ENCODE measurements at regions not wholly inside any gene's neighbourhood (a gene's known extent, or its start where the extent isn't known, plus 50 kb on each side); places are given as distances from the start of the nearest gene placed in this dataset.

DNA sequence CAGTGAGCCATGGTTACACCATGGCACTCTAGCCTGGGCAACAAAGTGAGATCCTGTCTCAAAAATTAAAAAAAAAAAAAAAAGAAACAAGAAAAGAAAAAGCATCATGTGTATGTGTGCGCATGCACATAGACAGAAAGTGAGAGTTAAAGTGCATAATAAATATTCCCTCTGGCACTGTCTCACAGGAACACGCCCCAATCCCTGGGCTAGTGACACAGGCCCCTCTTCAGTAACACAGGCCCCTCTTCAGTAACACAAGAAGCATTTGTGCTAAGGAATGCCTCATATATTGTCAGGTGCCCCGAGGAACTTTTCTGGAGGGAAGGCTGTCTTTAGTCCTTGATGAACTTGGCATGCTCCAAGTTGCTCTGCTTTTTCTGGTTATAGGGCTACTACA, 57.5 kb downstream of the RPL27A start:
- TF ChIP-seq, protein P1, sequence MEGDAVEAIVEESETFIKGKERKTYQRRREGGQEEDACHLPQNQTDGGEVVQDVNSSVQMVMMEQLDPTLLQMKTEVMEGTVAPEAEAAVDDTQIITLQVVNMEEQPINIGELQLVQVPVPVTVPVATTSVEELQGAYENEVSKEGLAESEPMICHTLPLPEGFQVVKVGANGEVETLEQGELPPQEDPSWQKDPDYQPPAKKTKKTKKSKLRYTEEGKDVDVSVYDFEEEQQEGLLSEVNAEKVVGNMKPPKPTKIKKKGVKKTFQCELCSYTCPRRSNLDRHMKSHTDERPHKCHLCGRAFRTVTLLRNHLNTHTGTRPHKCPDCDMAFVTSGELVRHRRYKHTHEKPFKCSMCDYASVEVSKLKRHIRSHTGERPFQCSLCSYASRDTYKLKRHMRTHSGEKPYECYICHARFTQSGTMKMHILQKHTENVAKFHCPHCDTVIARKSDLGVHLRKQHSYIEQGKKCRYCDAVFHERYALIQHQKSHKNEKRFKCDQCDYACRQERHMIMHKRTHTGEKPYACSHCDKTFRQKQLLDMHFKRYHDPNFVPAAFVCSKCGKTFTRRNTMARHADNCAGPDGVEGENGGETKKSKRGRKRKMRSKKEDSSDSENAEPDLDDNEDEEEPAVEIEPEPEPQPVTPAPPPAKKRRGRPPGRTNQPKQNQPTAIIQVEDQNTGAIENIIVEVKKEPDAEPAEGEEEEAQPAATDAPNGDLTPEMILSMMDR (IDR thresholded peaks at IDR 0.05; ENCODE audit: low read depth, low read length), result no peak
- H3K4me3 ChIP-seq (ENCODE audit: low read depth, low read length), result no peak overlapping the region

DNA sequence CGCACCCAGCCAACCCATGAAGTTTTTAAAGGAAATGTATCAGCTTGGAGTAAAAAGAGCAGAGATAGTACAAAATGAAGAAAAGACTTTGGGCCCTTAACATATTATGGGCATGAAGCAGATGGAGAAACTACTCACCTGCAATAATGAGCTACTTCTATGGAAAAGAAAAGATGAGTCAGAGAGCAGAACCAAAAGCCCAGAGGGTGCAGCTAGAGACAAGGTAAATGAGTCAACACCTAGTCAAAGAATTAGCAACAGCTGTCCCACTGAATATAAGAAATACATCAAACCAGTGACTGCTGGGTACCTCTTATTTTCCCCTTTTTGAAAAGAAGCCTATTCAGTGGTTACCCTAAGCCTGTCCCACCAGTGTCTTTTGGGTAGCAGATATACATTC, 61.8 kb downstream of the RPL27A start:
- TF ChIP-seq, protein P1 (IDR thresholded peaks at IDR 0.05; ENCODE audit: low read depth, low read length), result no peak

DNA sequence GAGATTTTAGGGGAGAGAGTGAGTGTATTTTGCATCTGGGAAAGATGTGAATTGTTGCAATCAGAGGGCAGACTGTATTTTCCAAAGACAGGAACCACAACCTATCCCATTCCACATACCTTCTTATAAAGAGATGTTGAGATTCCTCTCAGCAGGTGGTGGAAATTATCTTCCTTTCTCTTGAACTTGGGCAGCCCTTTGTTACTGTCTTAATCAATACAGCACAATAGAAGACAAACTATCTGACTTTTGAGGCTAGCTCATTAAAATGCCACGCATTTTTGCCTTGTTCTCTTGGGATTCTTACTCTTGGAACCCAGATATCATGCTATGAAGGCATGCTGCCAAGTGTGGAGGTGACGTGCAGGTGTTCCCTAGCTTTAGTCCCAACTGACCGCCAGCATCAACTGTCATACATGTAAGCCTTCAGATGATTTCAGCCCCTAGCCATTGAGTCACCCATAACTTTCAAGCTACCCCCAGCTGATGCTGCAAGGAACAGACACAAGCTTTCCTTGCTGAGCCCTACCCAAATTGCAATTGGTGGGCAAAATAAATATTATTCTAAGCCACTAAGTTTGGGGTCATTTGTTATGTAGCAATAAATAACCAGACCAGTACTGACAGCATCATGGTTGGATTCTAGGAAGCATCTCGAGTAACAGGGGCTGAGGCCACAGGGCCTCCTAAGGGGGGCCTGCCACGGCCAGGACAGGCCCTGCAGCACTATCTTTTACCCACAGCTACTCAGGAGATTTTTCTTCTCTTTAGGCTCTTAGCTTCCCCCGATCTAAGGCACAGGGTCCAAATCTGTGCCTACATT, 63.0 kb downstream of the RPL27A start:
- TF ChIP-seq, protein P1 (IDR thresholded peaks at IDR 0.05; ENCODE audit: low read depth, low read length), result no peak
- no peak overlapping the region for H3K4me3 ChIP-seq (ENCODE audit: low read depth, low read length)

More for the DNA sequence above, 61.8 kb downstream of the RPL27A start:
- H3K4me3 ChIP-seq (ENCODE audit: low read depth, low read length), result no peak overlapping the region

GRCh38 chr11:8746331-8746974, 63.9 kb downstream of the RPL27A start:
- H3K4me3 ChIP-seq (ENCODE audit: low read depth, low read length), result no peak overlapping the region
- TF ChIP-seq, protein P1 (IDR thresholded peaks at IDR 0.05; ENCODE audit: low read depth, low read length), result no peak

- TF ChIP-seq, protein P1 (IDR thresholded peaks at IDR 0.05; ENCODE audit: low read depth, low read length), result no peak
- H3K4me3 ChIP-seq (ENCODE audit: low read depth, low read length), result no peak overlapping the region
These were observed 64.6 kb downstream of the RPL27A start for GRCh38 chr11:8747173-8747572.

DNA sequence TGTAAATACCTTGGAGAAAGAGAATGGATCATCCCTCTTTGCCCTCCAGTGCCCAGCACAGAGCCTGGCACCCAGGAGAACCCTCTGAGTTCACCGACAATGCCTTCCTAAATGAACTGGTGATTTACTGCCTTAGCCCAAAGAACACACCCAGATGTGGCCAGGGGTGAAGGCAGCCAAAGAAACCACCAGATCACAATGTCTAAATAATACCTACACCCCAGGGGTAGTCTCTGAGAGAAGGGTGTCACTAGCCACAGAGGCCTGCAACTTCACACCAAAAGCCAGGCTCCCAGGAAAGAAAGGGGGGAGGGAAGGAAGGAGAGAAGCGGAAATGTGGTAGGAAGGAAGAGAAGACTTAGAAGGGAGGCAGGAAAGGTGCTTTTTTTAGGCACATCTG, 65.7 kb downstream of the RPL27A start:
- H3K4me3 ChIP-seq (ENCODE audit: low read depth, low read length), result no peak overlapping the region
- TF ChIP-seq, protein P1 (IDR thresholded peaks at IDR 0.05; ENCODE audit: low read depth, low read length), result no peak

DNA sequence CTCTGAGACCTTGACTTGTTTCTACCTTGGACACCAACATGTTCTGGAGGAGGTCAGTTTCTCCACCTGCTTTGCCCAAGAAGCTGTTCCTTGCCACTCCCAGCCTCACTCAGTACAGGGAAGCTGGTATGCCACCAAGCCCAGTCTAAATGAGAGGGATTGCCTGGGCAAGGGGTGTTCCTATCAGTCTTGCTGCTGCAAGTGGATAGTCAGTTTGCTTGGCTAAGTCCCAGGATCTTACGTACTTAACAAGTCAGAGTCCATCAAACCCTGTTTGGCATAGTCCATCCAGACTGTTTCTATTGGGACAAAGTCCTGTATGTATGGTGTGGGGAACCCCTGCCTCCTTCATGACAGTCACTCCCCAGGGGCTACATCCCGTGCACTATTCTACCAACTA, 66.6 kb downstream of the RPL27A start:
- no peak overlapping the region for H3K4me3 ChIP-seq (ENCODE audit: low read depth, low read length)
- TF ChIP-seq, protein P1 (IDR thresholded peaks at IDR 0.05; ENCODE audit: low read depth, low read length), result no peak
